GM21526 (cell line): ENCODE measurements at regions not wholly inside any gene's neighbourhood (a gene's known extent, or its start where the extent isn't known, plus 50 kb on each side); places are given as distances from the start of the nearest gene placed in this dataset.
"Not testable (repeated sequence)": the region's sequence is repeated elsewhere in the genome, so short reads cannot be mapped to it uniquely, and the experiment has no call there.

ENCODE experiments used
- ATAC-seq: cut with Tn5 transposase; IDR thresholded peaks from one replicate; pipeline ENCODE4 v1.9.1; 2021; ENCODE audit warnings: moderate library complexity; ENCODE audit not compliant: unreplicated experiment, low FRiP score

- ATAC-seq, result no peak
Measured at GRCh38 chr20:12838261-12838866, 170.4 kb upstream of the SPTLC3 start.

GRCh38 chr20:12847872-12848271 is 160.9 kb upstream of the SPTLC3 start:
- no peak for ATAC-seq

GRCh38 chr20:12849225-12849910 is 159.4 kb upstream of the SPTLC3 start:
- ATAC-seq, result no peak

- ATAC-seq, result not testable (repeated sequence)
Measured at GRCh38 chr20:12857643-12858042, 151.1 kb upstream of the SPTLC3 start.

GRCh38 chr20:12860619-12861247 is 148.0 kb upstream of the SPTLC3 start:
- no peak for ATAC-seq

GRCh38 chr20:12869669-12870068 is 139.1 kb upstream of the SPTLC3 start:
- no peak for ATAC-seq

- ATAC-seq, result no peak
Measured at GRCh38 chr20:12870588-12870987, 138.2 kb upstream of the SPTLC3 start.

- no peak for ATAC-seq
Measured at GRCh38 chr20:12874933-12875332, 133.8 kb upstream of the SPTLC3 start.

- ATAC-seq, result no peak
Measured at GRCh38 chr20:12875510-12875909, 133.3 kb upstream of the SPTLC3 start.

GRCh38 chr20:12882832-12883506 is 125.8 kb upstream of the SPTLC3 start:
- no peak for ATAC-seq

GRCh38 chr20:12883507-12883885 is 125.3 kb upstream of the SPTLC3 start:
- ATAC-seq, result no peak

- ATAC-seq, result no peak
Measured at GRCh38 chr20:12886618-12887363, 122.0 kb upstream of the SPTLC3 start.

- ATAC-seq, result no peak
Measured at GRCh38 chr20:12891643-12892042, 117.1 kb upstream of the SPTLC3 start.

- no peak for ATAC-seq
Measured at GRCh38 chr20:12893019-12893418, 115.8 kb upstream of the SPTLC3 start.

- no peak for ATAC-seq
Measured at GRCh38 chr20:12893653-12894052, 115.1 kb upstream of the SPTLC3 start.

- ATAC-seq, result no peak
Measured at GRCh38 chr20:12894089-12894488, 114.7 kb upstream of the SPTLC3 start.

GRCh38 chr20:12896180-12896579 is 112.6 kb upstream of the SPTLC3 start:
- no peak for ATAC-seq

GRCh38 chr20:12902992-12903391 is 105.8 kb upstream of the SPTLC3 start:
- no peak for ATAC-seq

GRCh38 chr20:12906361-12906760 is 102.4 kb upstream of the SPTLC3 start:
- ATAC-seq, result no peak

GRCh38 chr20:12911372-12911771 is 97.4 kb upstream of the SPTLC3 start:
- no peak for ATAC-seq
